ENCODE measurements at regions not wholly inside any gene's neighbourhood (a gene's known extent, or its start where the extent isn't known, plus 50 kb on each side); places are given as distances from the start of the nearest gene placed in this dataset.

- Histone ChIP-seq H3K27ac (ENCODE audit: insufficient read depth, low read length) (no peak overlapping the region), H3K27me3 (ENCODE audit: control insufficient read depth, insufficient read depth, low read length) (no peaks in the 10 kb centered on the region), H3K18ac (ENCODE audit: low read depth, low read length) (no peak overlapping the region), H2BK20ac (ENCODE audit: low read depth, low read length) (no peak overlapping the region), H3K9me1 (ENCODE audit: insufficient read depth, low read length) (no peaks in the 10 kb centered on the region), H2AK5ac (ENCODE audit: low read depth, low read length) (no peak overlapping the region), H3K9ac (ENCODE audit: low read depth, low read length) (no peak overlapping the region), H4K8ac (ENCODE audit: low read depth in 2 of 2, low read length in 2 of 2) (no peak overlapping the region), H4K20me1 (ENCODE audit: insufficient read depth, low read length) (no peaks in the 10 kb centered on the region), H3K4ac (ENCODE audit: low read depth, low read length) (no peak overlapping the region), H4K91ac (ENCODE audit: insufficient read depth, low read depth, low read length) (no peak overlapping the region), H2AK9ac (replicated peaks; ENCODE audit: low read depth, low read length, poor library complexity) (no peak overlapping the region), H3K79me1 (ENCODE audit: low read depth in 1 of 2, low read length in 2 of 2) (no peaks in the 10 kb centered on the region), H2BK5ac (ENCODE audit: low read depth, low read length, poor library complexity, severe bottlenecking) (no peak overlapping the region), H2BK120ac (ENCODE audit: low read depth, low read length) (no peak overlapping the region), H3K4me3 (ENCODE audit: insufficient read depth, low read depth, low read length) (no peak overlapping the region), H3K9me3 (ENCODE audit: control insufficient read depth, insufficient read depth, low read length) (no peaks in the 10 kb centered on the region), H3K4me1 (ENCODE audit: control insufficient read depth, insufficient read depth, low read length) (no peaks in the 10 kb centered on the region), H4K5ac (ENCODE audit: low read depth, low read length) (no peak overlapping the region), H2AFZ (replicated peaks; ENCODE audit: low read length, poor library complexity) (no peak overlapping the region), H3K14ac (replicated peaks; ENCODE audit: low read depth, low read length) (no peak overlapping the region), H3K23ac (ENCODE audit: low read depth, low read length) (no peak overlapping the region), H3K56ac (ENCODE audit: extremely low read depth, insufficient read depth, low read length) (no peak overlapping the region), H3K4me2 (ENCODE audit: low read depth, low read length) (no peak overlapping the region), H2BK15ac (ENCODE audit: low read depth, low read length) (no peak overlapping the region), H3K36me3 (ENCODE audit: control insufficient read depth, insufficient read depth, low read length) (no peaks in the 10 kb centered on the region)
- DNase-seq (no peak), ATAC-seq (ENCODE audit: low read depth) (no peak)
- WGBS, 2 experiments (ENCODE audit: extremely low coverage in 2 of 2, insufficient read length in 1 of 2): 100% methylated on average over 2 of the region's 4 CpGs; no CpG with 5 or more reads in 1 of the 2 experiments
- dilution Hi-C loops (cut with HindIII; ENCODE audit: low sequenced_read_pairs, unreplicated experiment) (no loop called here), intact Hi-C loops (cut with micrococcal nuclease) (no loop called here), in situ Hi-C loops (cut with MboI; ENCODE audit: low sequenced_read_pairs) (no loop called here)
- POLR2A ChIA-PET (ENCODE audit: unreplicated experiment): no interaction called here
- TF ChIP-seq BHLHE40 (IDR thresholded peaks at IDR 0.05; ENCODE audit: low read depth, low read length): no peak
- TF ChIP-seq MXI1 (IDR thresholded peaks at IDR 0.05; ENCODE audit: borderline replicate concordance, low read depth, low read length): no peak
- TF ChIP-seq RAD21 (IDR thresholded peaks at IDR 0.05; ENCODE audit: low read length): no peak
- no peak for TF ChIP-seq ELK1 (IDR thresholded peaks at IDR 0.05; ENCODE audit: borderline replicate concordance, low read depth, low read length)
- no peak for TF ChIP-seq CEBPB (IDR thresholded peaks at IDR 0.05; ENCODE audit: low read depth, low read length)
- TF ChIP-seq NFE2L2 (IDR thresholded peaks at IDR 0.05; ENCODE audit: low read depth, low read length): no peak
- no peak for TF ChIP-seq RCOR1 (IDR thresholded peaks at IDR 0.05; ENCODE audit: insufficient replicate concordance, low read length)
- no peak for TF ChIP-seq POLR2A (IDR thresholded peaks at IDR 0.05; ENCODE audit: low read depth, low read length)
- TF ChIP-seq CTCF (conservative IDR thresholded peaks at IDR 0.05; ENCODE audit: low read depth, low read length): no peak
- TF ChIP-seq CHD1 (IDR thresholded peaks at IDR 0.05; ENCODE audit: low read depth, low read length): no peak
- TF ChIP-seq RFX5 (IDR thresholded peaks at IDR 0.05; ENCODE audit: low read depth, low read length): no peak
- no peak for TF ChIP-seq FOS (IDR thresholded peaks at IDR 0.05; ENCODE audit: low read depth, low read length)
- no peak for TF ChIP-seq MAZ (IDR thresholded peaks at IDR 0.05; ENCODE audit: borderline replicate concordance, low read depth, low read length)
- no peak for TF ChIP-seq USF2 (IDR thresholded peaks at IDR 0.05; ENCODE audit: low read depth, low read length)
- no peak for TF ChIP-seq SMC3 (IDR thresholded peaks at IDR 0.05; ENCODE audit: low read depth, low read length)
- TF ChIP-seq MAFK (IDR thresholded peaks at IDR 0.05; ENCODE audit: low read depth, low read length): no peak
- BruUV-seq (replicated peaks): no TSS peak
- CTCF ChIA-PET: no interaction called here
Measured at GRCh38 chr3:88918841-88919240, 188.6 kb upstream of the EPHA3 start.

Data from IMR-90 (cell line).